Astrocyte (in vitro differentiated cells and primary cell): ENCODE measurements at regions not wholly inside any gene's neighbourhood (a gene's known extent, or its start where the extent isn't known, plus 50 kb on each side); places are given as distances from the start of the nearest gene placed in this dataset.

ENCODE experiments used
- DNase-seq: peaks from one replicate; pipeline ENCODE4 v3.0.0-alpha.2; 2010; ENCODE audit warnings: low read depth
- FAIRE-seq: peaks from 2 replicates; lab custom pipeline; 2011; peaks lifted over from hg19 to GRCh38; lab: Jason Lieb, UNC
- H2AFZ ChIP-seq: 2 replicates; pipeline ENCODE4 v1.6.0; 2012; ENCODE audit warnings: low read depth, low read length, inconsistent platforms
- H3K27ac ChIP-seq: 2 replicates; pipeline ENCODE4 v1.5.1; 2011; ENCODE audit warnings: low read depth, low read length, inconsistent platforms
- H3K27me3 ChIP-seq: 2 replicates; pipeline ENCODE4 v1.6.0; 2011; ENCODE audit warnings: low read length, inconsistent platforms; ENCODE audit not compliant: insufficient read depth
- H3K36me3 ChIP-seq: 2 replicates; pipeline ENCODE4 v1.5.1; 2011; ENCODE audit warnings: low read length, inconsistent platforms; ENCODE audit not compliant: insufficient read depth
- H3K4me1 ChIP-seq: 2 replicates; pipeline ENCODE4 v1.5.1; 2011; ENCODE audit warnings: low read length, inconsistent platforms; ENCODE audit not compliant: insufficient read depth
- H3K4me2 ChIP-seq: 2 replicates; pipeline ENCODE4 v1.6.0; 2012; ENCODE audit warnings: low read length, inconsistent platforms
- H3K4me3 ChIP-seq: 2 replicates; pipeline ENCODE4 v1.5.1; 2011; ENCODE audit warnings: low read depth, mild to moderate bottlenecking, low read length, inconsistent platforms; ENCODE audit not compliant: insufficient read depth
- H3K79me2 ChIP-seq: 2 replicates; pipeline ENCODE4 v1.6.0; 2012; ENCODE audit warnings: mild to moderate bottlenecking, low read length, inconsistent platforms; ENCODE audit not compliant: insufficient read depth
- H3K9ac ChIP-seq: 2 replicates; pipeline ENCODE4 v1.6.0; 2012; ENCODE audit warnings: mild to moderate bottlenecking, low read length, inconsistent platforms
- H3K9me3 ChIP-seq: 2 replicates; pipeline ENCODE4 v1.5.1; 2012; ENCODE audit warnings: low read depth, mild to moderate bottlenecking, low read length, inconsistent platforms; ENCODE audit not compliant: insufficient read depth
- H4K20me1 ChIP-seq: 2 replicates; pipeline ENCODE4 v1.6.0; 2012; ENCODE audit warnings: low read length, inconsistent platforms; ENCODE audit not compliant: insufficient read depth
- H3K27ac Mint-ChIP-seq: one replicate; pipeline ENCODE4 v1.8.0; 2021; ENCODE audit warnings: mild to moderate bottlenecking, mixed read lengths; ENCODE audit not compliant: unreplicated experiment
- H3K27me3 Mint-ChIP-seq: one replicate; pipeline ENCODE4 v1.8.0; 2021; ENCODE audit warnings: low read depth, mixed read lengths; ENCODE audit not compliant: unreplicated experiment
- H3K36me3 Mint-ChIP-seq: one replicate; pipeline ENCODE4 v1.8.0; 2021; ENCODE audit warnings: low read depth, mixed read lengths; ENCODE audit not compliant: unreplicated experiment
- H3K4me1 Mint-ChIP-seq: one replicate; pipeline ENCODE4 v1.8.0; 2021; ENCODE audit warnings: low read depth, mixed read lengths; ENCODE audit not compliant: unreplicated experiment
- H3K4me3 Mint-ChIP-seq: one replicate; pipeline ENCODE4 v1.8.0; 2021; ENCODE audit warnings: mild to moderate bottlenecking, moderate library complexity, mixed read lengths; ENCODE audit not compliant: unreplicated experiment
- H3K9me3 Mint-ChIP-seq: one replicate; pipeline ENCODE4 v1.8.0; 2021; ENCODE audit warnings: mild to moderate bottlenecking, mixed read lengths; ENCODE audit not compliant: unreplicated experiment
- CTCF ChIP-seq: IDR thresholded peaks from 2 replicates; pipeline ENCODE4 v1.5.1; 2011; ENCODE audit warnings: low read depth, mild to moderate bottlenecking, inconsistent platforms, low read length, moderate library complexity; ENCODE audit not compliant: insufficient read depth
- EZH2 ChIP-seq: IDR thresholded peaks from 2 replicates; pipeline ENCODE4 v1.6.1; 2012; ENCODE audit warnings: mild to moderate bottlenecking, low read length, inconsistent platforms; ENCODE audit not compliant: insufficient read depth

- Mint-ChIP-seq H3K9me3 (no peaks in the 10 kb centered on the region), H3K4me3 (no peak overlapping the region), H3K27me3 (peaks cover 44% of the 10 kb centered on the region), H3K36me3 (no peaks in the 10 kb centered on the region), H3K27ac (no peak overlapping the region), H3K4me1 (no peaks in the 10 kb centered on the region)
- Histone ChIP-seq H3K36me3 (no peaks in the 10 kb centered on the region), H3K9me3 (no peaks in the 10 kb centered on the region), H3K4me2 (no peak overlapping the region), H3K27ac (no peak overlapping the region), H3K79me2 (no peaks in the 10 kb centered on the region), H3K27me3 (peaks cover 8% of the 10 kb centered on the region), H4K20me1 (no peaks in the 10 kb centered on the region), H3K4me1 (no peaks in the 10 kb centered on the region), H3K9ac (no peak overlapping the region), H2AFZ (no peak overlapping the region), H3K4me3 (no peak overlapping the region)
- no peak for DNase-seq
- no peak for TF ChIP-seq CTCF
- TF ChIP-seq EZH2 = no peak
- FAIRE-seq = no peak
Observed at GRCh38 chr20:57829336-57829735, 119.5 kb upstream of the PMEPA1 start.

- DNase-seq (no peak), FAIRE-seq (no peak)
- Histone ChIP-seq H3K4me2 (no peak overlapping the region), H4K20me1 (no peaks in the 10 kb centered on the region), H3K27ac (no peak overlapping the region), H3K9me3 (no peaks in the 10 kb centered on the region), H3K9ac (no peak overlapping the region), H3K79me2 (no peaks in the 10 kb centered on the region), H3K27me3 (peaks cover 7% of the 10 kb centered on the region), H3K36me3 (no peaks in the 10 kb centered on the region), H3K4me3 (no peak overlapping the region), H2AFZ (no peak overlapping the region), H3K4me1 (no peaks in the 10 kb centered on the region)
- Mint-ChIP-seq H3K27ac (no peak overlapping the region), H3K27me3 (peaks cover 46% of the 10 kb centered on the region), H3K4me1 (no peaks in the 10 kb centered on the region), H3K4me3 (no peak overlapping the region), H3K36me3 (no peaks in the 10 kb centered on the region), H3K9me3 (no peaks in the 10 kb centered on the region)
- TF ChIP-seq CTCF = no peak
Observed at GRCh38 chr20:57828696-57829095, 118.9 kb upstream of the PMEPA1 start.

DNA sequence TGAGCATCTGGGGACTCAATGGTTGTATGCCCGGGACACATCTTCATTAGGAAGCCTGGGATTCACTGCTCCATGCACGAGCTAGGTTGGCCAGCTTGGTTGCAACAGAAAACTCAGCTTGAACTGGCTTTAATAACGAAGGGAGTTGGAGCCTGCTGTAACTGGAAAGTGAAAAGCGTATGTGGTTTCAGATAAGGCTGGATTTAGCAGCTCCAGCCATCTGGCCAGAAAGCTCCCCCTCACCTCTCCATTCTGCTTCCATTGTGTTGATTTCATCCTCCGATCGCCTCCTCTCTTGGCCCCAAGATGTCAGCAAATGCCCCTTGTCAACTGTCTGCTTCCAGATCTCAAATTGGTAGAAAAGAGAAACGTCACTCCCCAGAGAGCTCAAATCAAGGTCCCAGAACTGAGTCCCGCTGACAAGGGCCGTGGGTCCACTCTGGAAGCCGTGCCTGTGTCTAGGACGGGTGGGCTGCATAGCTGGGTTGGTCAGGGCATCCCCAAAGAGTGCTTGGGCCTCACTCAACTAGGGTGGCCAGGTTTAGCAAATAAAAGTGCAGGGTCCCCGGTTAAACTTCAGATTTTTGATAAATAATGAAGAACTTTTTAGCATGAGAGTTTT is 117.0 kb upstream of the PMEPA1 start:
- H2AFZ ChIP-seq = no peak overlapping the region
- no peak overlapping the region for H3K4me3 ChIP-seq
- Mint-ChIP-seq H3K9me3 (no peaks in the 10 kb centered on the region), H3K36me3 (no peaks in the 10 kb centered on the region), H3K4me3 (no peak overlapping the region), H3K27ac (no peak overlapping the region), H3K4me1 (peaks cover 4% of the 10 kb centered on the region), H3K27me3 (peaks cover 39% of the 10 kb centered on the region)
- no peaks in the 10 kb centered on the region for H3K9me3 ChIP-seq
- FAIRE-seq (no peak), DNase-seq (no peak)
- H3K27ac ChIP-seq = no peak overlapping the region
- TF ChIP-seq CTCF = no peak
- TF ChIP-seq EZH2 = no peak
- no peaks in the 10 kb centered on the region for H3K36me3 ChIP-seq
- H4K20me1 ChIP-seq = no peaks in the 10 kb centered on the region
- H3K9ac ChIP-seq = no peak overlapping the region
- H3K4me2 ChIP-seq = no peak overlapping the region
- peaks cover 7% of the 10 kb centered on the region for H3K27me3 ChIP-seq
- no peaks in the 10 kb centered on the region for H3K79me2 ChIP-seq
- no peaks in the 10 kb centered on the region for H3K4me1 ChIP-seq
